ENCODE measurements at regions not wholly inside any gene's neighbourhood (a gene's known extent, or its start where the extent isn't known, plus 50 kb on each side); places are given as distances from the start of the nearest gene placed in this dataset.

GRCh38 chr5:19274578-19274977 lies 713.4 kb downstream of the CDH18 start:
- H2BK15ac ChIP-seq (ENCODE audit: low read depth, low read length) = no peak overlapping the region
- H3K9ac ChIP-seq (ENCODE audit: extremely low read depth, insufficient read length, low read length) = no peak overlapping the region
- H3K79me2 ChIP-seq (ENCODE audit: insufficient read depth, low read length) = no peaks in the 10 kb centered on the region
- H3K4ac ChIP-seq (ENCODE audit: low read depth, low read length) = no peak overlapping the region
- H2BK5ac ChIP-seq (ENCODE audit: insufficient read length, low read length) = no peak overlapping the region
- Mint-ChIP-seq H3K4me3 (no peak overlapping the region), H3K4me1 (peaks cover 0 to 7% of the 10 kb centered on the region in 2 experiments; a peak in 2 of 4 replicates), H3K27ac (no peak overlapping the region), H3K27me3 (ENCODE audit: low read depth) (no peaks in the 10 kb centered on the region), H3K36me3 (ENCODE audit: insufficient read depth in 1 of 3, low read depth in 3 of 3) (peaks cover 6 to 17% (median 10%) of the 10 kb centered on the region in 3 experiments; a peak in 5 of 7 replicates), H3K9me3 (peaks cover 12 to 25% of the 10 kb centered on the region in 2 experiments; a peak in 4 of 5 replicates)
- H4K5ac ChIP-seq (ENCODE audit: insufficient read length, low read depth, low read length) = no peak overlapping the region
- no peak overlapping the region for H4K8ac ChIP-seq (replicated peaks; ENCODE audit: insufficient read length, low read depth, low read length)
- H3K4me1 ChIP-seq (ENCODE audit: insufficient read depth, low read length) = no peaks in the 10 kb centered on the region
- DNase-seq = no peak
- no peak overlapping the region for H4K91ac ChIP-seq (ENCODE audit: insufficient read length, low read depth, low read length)
- no peak overlapping the region for H2BK20ac ChIP-seq (ENCODE audit: low read depth, low read length, poor library complexity, severe bottlenecking)
- no peaks in the 10 kb centered on the region for H3K9me3 ChIP-seq (ENCODE audit: control insufficient read depth, low read depth, low read length)
- no peak overlapping the region for H2AFZ ChIP-seq (ENCODE audit: low read length)
- no peak overlapping the region for H3K4me2 ChIP-seq (ENCODE audit: insufficient read depth, insufficient read length, low read length)
- H3K27ac ChIP-seq (ENCODE audit: insufficient read length, low read depth, low read length) = no peak overlapping the region
- H2AK5ac ChIP-seq (ENCODE audit: insufficient read length, low read length) = no peak overlapping the region
- no peaks in the 10 kb centered on the region for H4K20me1 ChIP-seq (ENCODE audit: control insufficient read depth, insufficient read depth, insufficient read length)
- H3K18ac ChIP-seq (ENCODE audit: insufficient read length, low read depth, low read length) = no peak overlapping the region
- no CpG with 5 or more reads among the region's 3 CpGs for whole genome bisulfite sequencing (ENCODE audit: extremely low coverage, insufficient read length, low lambda C conversion rate)
- no peak for TF ChIP-seq CTCF (conservative IDR thresholded peaks at IDR 0.05)
- H3K56ac ChIP-seq (ENCODE audit: insufficient read length, low read depth, low read length) = no peak overlapping the region
- no peak overlapping the region for H3K23ac ChIP-seq (ENCODE audit: insufficient read length, low read depth, low read length)
- no peak overlapping the region for H2BK120ac ChIP-seq (ENCODE audit: low read depth, low read length, poor library complexity, severe bottlenecking)
- no peak overlapping the region for H2BK12ac ChIP-seq (ENCODE audit: insufficient read length, low read depth, low read length)
- H3K14ac ChIP-seq (ENCODE audit: insufficient read depth, low read length) = no peak overlapping the region
- no peaks in the 10 kb centered on the region for H3K27me3 ChIP-seq (ENCODE audit: insufficient read depth, low read length)
- no peaks in the 10 kb centered on the region for H3K23me2 ChIP-seq (ENCODE audit: insufficient read length, low read depth, low read length, poor library complexity, severe bottlenecking)
- H3T11ph ChIP-seq (ENCODE audit: low read length) = no peak overlapping the region
- no peaks in the 10 kb centered on the region for H3K79me1 ChIP-seq (ENCODE audit: insufficient read depth, low read depth, low read length, poor library complexity, severe bottlenecking)

Measured in H9 (cell line).